ENCODE measurements at regions not wholly inside any gene's neighbourhood (a gene's known extent, or its start where the extent isn't known, plus 50 kb on each side); places are given as distances from the start of the nearest gene placed in this dataset.

DNA sequence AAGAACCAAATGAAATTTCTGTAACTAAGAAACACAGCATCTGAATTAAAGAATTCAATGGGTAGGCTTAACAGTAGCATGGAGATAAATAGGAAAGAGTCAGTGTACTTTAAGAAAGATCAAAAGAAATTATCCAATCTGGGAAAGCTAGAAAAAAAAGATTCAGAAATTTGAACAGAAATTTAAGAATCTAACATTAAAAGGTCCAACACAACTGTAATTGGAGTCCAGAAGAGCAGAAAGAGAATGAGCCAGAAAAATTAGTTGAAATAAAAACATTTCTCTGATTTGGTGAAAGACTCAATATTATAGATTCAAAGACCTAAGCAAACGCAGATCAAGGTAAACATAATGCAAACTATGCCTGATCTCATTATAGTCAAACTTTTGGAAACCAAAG, 187.1 kb downstream of the C3orf38 start:
- TF ChIP-seq, protein P1, sequence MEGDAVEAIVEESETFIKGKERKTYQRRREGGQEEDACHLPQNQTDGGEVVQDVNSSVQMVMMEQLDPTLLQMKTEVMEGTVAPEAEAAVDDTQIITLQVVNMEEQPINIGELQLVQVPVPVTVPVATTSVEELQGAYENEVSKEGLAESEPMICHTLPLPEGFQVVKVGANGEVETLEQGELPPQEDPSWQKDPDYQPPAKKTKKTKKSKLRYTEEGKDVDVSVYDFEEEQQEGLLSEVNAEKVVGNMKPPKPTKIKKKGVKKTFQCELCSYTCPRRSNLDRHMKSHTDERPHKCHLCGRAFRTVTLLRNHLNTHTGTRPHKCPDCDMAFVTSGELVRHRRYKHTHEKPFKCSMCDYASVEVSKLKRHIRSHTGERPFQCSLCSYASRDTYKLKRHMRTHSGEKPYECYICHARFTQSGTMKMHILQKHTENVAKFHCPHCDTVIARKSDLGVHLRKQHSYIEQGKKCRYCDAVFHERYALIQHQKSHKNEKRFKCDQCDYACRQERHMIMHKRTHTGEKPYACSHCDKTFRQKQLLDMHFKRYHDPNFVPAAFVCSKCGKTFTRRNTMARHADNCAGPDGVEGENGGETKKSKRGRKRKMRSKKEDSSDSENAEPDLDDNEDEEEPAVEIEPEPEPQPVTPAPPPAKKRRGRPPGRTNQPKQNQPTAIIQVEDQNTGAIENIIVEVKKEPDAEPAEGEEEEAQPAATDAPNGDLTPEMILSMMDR (IDR thresholded peaks at IDR 0.05; ENCODE audit: low read depth, low read length) = no peak
- TF ChIP-seq POLR2A (IDR thresholded peaks at IDR 0.05; ENCODE audit: extremely low read depth, insufficient read length) = no peak

Data from NB4 (cell line).